SH-SY5Y (cell line): ENCODE measurements at regions not wholly inside any gene's neighbourhood (a gene's known extent, or its start where the extent isn't known, plus 50 kb on each side); places are given as distances from the start of the nearest gene placed in this dataset.

Experiments used
- GATA2 ChIP-seq: IDR thresholded peaks from 2 replicates; pipeline ENCODE4 v1.6.1; 2011; ENCODE audit warnings: mild to moderate bottlenecking, low read depth, low read length
- GATA3 ChIP-seq: IDR thresholded peaks from 2 replicates; pipeline ENCODE4 v1.6.1; 2011; ENCODE audit warnings: low read depth, mild to moderate bottlenecking, low read length, moderate library complexity

DNA sequence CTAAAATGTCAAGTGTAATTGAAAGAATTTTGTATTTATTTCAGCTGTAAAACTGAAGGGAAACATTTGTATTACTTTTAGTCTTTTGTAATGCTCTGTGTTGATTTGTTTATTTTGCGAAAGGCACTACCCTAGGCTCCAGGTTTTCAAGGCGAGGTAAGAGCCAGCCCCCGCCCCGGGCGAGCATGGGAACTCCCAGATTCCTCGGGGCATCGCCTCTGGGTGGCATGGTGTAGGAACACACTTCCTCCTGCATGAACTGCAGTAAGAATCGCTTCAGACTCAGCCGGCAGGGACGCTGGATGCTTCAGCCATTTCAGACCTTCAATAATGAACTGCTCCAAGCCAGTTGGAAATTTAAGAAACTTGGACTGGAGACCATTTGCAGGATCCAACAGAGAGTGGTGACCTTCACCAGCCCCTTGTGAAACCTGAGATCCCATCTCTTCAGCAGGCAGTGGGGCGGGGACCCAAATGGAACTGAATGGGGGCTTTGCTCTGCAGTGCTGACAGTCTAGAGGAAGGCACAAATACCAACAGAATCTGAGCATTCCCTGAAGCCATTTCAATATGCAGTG, 544.3 kb upstream of the MGMT start:
- TF ChIP-seq GATA3 (no peak), GATA2 (no peak)

DNA sequence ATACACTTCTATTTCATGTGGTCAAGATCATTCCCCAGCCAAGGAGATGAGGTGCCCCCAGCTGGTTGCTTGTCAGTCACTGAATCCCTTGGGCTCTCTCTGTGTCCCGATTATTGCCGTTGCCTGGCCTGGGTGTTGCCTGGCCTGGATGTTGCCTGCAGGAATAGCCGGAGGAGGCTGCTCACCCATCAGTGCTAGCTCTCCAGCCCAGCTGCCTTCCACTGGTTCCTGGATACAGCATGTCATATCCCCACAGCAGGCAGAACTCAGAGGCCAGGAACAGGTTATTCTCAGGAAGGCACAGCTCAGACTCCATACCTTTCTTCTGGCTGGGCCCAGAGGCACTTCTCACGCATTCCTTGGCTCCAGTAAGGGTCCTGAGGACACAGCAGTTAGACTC, 542.1 kb upstream of the MGMT start:
- TF ChIP-seq GATA3 = no peak
- no peak for TF ChIP-seq GATA2

GRCh38 chr10:128926711-128927110, 540.3 kb upstream of the MGMT start:
- TF ChIP-seq GATA2 (no peak), GATA3 (no peak)

GRCh38 chr10:128927497-128928161, 539.4 kb upstream of the MGMT start:
- TF ChIP-seq GATA2 = no peak
- no peak for TF ChIP-seq GATA3

- no peak for TF ChIP-seq GATA2
- no peak for TF ChIP-seq GATA3
These were observed 538.7 kb upstream of the MGMT start for GRCh38 chr10:128928231-128928836.

DNA sequence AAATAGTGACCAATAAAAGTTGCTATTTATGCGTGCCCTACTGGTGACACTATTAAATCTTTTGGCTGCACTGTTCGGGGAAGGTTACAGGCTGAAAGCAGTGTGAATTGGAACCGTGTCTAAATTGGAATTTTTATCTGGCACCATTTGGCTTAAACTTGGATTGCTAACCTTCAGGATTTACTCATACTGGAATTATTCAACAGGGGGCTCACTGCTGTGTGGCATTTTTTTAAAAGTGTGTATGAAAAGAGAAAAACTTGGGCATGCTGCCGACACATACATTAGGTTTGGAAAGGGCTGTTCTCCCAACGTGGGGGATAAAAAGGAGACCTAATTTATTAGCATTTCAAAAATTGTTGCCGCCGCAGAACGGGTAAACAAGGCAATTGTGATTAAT, 537.9 kb upstream of the MGMT start:
- TF ChIP-seq GATA2 = no peak
- TF ChIP-seq GATA3 = no peak

DNA sequence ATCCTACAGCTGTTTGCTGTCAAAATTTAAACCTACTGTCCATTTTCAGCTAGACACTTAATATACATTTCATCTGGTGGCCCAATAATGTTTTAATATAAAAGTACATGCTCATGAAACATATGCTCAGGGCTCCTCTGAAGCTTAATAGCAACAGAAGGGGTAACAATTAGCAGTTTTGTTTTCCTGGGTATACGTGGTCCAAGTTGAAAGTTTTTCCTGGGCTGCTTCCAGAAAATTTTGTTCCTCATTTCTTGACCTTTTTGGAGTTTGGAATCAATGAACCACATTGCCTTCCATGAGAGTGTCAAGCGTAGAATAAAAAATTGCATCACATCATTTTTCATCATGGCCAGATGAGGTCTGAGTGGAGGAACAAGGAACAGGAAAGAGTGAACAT, 537.3 kb upstream of the MGMT start:
- no peak for TF ChIP-seq GATA3
- TF ChIP-seq GATA2 = no peak

DNA sequence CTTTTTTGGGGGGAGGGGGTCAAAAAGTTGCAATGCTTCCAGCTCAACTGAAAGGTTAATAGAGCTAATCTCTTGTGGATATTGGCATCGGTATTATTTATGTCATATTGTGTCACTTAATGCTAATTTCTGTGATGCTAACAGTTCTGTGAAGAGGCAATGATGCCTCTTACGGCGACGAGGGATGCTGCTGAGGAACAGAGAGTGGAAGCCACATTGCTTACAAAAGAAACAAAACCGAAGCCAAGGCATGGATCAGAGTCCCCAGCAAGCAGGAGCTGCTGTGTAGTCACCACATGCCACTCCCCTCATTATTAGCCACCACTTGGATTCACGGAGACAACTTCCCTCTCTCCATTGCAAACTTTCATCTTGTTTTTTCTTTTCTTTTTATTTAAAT, 536.5 kb upstream of the MGMT start:
- TF ChIP-seq GATA2 = no peak
- TF ChIP-seq GATA3 = no peak

- TF ChIP-seq GATA2 = no peak
- no peak for TF ChIP-seq GATA3
These were observed 534.8 kb upstream of the MGMT start for GRCh38 chr10:128932071-128932820.

- TF ChIP-seq GATA3 (no peak), GATA2 (no peak)
These were observed 532.5 kb upstream of the MGMT start for GRCh38 chr10:128934492-128934891.

GRCh38 chr10:128936392-128936791, 530.6 kb upstream of the MGMT start:
- TF ChIP-seq GATA3 = no peak
- no peak for TF ChIP-seq GATA2

DNA sequence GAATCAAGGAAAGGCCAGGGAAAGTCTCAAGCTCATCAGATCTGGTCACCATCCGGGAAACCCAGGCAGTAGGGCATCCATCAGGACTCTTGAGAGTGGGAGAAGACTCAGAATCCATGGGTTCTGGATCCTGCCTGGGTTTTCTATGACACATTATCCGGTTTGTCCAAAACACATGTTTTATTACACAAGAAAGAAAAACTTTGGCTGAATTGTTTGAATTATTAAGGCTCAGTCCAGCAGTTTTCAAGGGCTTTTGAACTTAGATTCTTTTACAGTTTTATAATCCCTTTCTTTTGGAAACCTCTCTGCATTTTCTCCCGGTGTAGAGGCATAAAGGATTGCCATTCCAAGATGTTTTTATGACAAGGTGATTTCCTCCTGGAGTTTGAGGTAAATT, 528.5 kb upstream of the MGMT start:
- TF ChIP-seq GATA2 (no peak), GATA3 (no peak)

DNA sequence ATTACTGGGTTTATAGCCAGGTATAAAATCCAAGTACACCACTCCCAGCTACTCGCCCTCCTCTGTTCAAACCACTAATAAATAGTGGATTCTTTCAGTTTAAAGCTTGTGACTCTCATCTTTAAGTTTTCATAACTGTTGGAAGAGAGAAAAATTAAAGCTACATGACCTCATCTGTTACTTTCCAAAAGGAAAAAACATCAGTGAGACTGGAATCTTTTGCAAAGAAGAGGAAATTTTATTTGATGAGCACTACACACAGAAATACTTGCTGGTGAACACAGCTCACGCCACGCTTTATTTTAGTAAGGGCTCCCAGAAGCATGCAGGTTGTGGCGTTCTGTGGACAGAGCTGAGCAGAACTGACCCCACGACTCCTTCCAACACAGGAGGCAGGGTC, 527.0 kb upstream of the MGMT start:
- no peak for TF ChIP-seq GATA2
- TF ChIP-seq GATA3 = no peak

- TF ChIP-seq GATA3 = no peak
- TF ChIP-seq GATA2 = no peak
These were observed 523.9 kb upstream of the MGMT start for GRCh38 chr10:128943111-128943510.

- TF ChIP-seq GATA2 (no peak), GATA3 (no peak)
These were observed 521.6 kb upstream of the MGMT start for GRCh38 chr10:128945398-128945797.
